Coronary artery (tissue), 2 donors: ENCODE measurements at regions not wholly inside any gene's neighbourhood (a gene's known extent, or its start where the extent isn't known, plus 50 kb on each side); places are given as distances from the start of the nearest gene placed in this dataset.

Source experiments
- DNase-seq: peaks from one replicate; pipeline ENCODE4 v3.0.0-alpha.2; 2017; ENCODE audit warnings: low spot score
- H3K27ac ChIP-seq, 2 donors: fragments of 200-600 bp; sonication (generic); one replicate each; pipeline ENCODE4 v1.5.1; 2016 to 2019
- H3K4me3 ChIP-seq: fragments of 200-600 bp; sonication (generic); 2 replicates; pipeline ENCODE4 v1.5.1; 2016; ENCODE audit warnings: mild to moderate bottlenecking, moderate library complexity
- CTCF ChIP-seq: fragments of 200-600 bp; sonication (generic); IDR thresholded peaks from one replicate; pipeline ENCODE4 v1.5.1; 2019; ENCODE audit warnings: antibody characterized with exemption

GRCh38 chr6:167588920-167589614 lies 237.6 kb upstream of the AFDN start:
- Histone ChIP-seq H3K4me3 (no peak overlapping the region), H3K27ac (peak overlapping the region in 1 of 2 donors; percentile 28)
- no peak for DNase-seq
- TF ChIP-seq CTCF: no peak

GRCh38 chr6:167589615-167589940 lies 237.1 kb upstream of the AFDN start:
- Histone ChIP-seq H3K27ac (no peak overlapping the region), H3K4me3 (no peak overlapping the region)
- no peak for DNase-seq
- no peak for TF ChIP-seq CTCF

GRCh38 chr6:167590193-167590592 lies 236.5 kb upstream of the AFDN start:
- no peak for TF ChIP-seq CTCF
- H3K27ac ChIP-seq: no peak overlapping the region
- no peak for DNase-seq
- no peak overlapping the region for H3K4me3 ChIP-seq
